ENCODE measurements at regions not wholly inside any gene's neighbourhood (a gene's known extent, or its start where the extent isn't known, plus 50 kb on each side); places are given as distances from the start of the nearest gene placed in this dataset.

- TF ChIP-seq MAX (IDR thresholded peaks at IDR 0.05; ENCODE audit: low read depth, low read length) (no peak), POLR2A (IDR thresholded peaks at IDR 0.05; ENCODE audit: extremely low read depth, insufficient read length) (no peak), MYC (IDR thresholded peaks at IDR 0.05; ENCODE audit: low read depth, low read length) (no peak)
- TF ChIP-seq, protein P1, sequence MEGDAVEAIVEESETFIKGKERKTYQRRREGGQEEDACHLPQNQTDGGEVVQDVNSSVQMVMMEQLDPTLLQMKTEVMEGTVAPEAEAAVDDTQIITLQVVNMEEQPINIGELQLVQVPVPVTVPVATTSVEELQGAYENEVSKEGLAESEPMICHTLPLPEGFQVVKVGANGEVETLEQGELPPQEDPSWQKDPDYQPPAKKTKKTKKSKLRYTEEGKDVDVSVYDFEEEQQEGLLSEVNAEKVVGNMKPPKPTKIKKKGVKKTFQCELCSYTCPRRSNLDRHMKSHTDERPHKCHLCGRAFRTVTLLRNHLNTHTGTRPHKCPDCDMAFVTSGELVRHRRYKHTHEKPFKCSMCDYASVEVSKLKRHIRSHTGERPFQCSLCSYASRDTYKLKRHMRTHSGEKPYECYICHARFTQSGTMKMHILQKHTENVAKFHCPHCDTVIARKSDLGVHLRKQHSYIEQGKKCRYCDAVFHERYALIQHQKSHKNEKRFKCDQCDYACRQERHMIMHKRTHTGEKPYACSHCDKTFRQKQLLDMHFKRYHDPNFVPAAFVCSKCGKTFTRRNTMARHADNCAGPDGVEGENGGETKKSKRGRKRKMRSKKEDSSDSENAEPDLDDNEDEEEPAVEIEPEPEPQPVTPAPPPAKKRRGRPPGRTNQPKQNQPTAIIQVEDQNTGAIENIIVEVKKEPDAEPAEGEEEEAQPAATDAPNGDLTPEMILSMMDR (IDR thresholded peaks at IDR 0.05; ENCODE audit: low read depth, low read length) = no peak
- H3K4me3 ChIP-seq (ENCODE audit: low read depth, low read length) = no peak overlapping the region
- DNase-seq (ENCODE audit: low read depth) = no peak
Observed at GRCh38 chr13:105118426-105118985, 1417.0 kb downstream of the EFNB2 start.

DNA sequence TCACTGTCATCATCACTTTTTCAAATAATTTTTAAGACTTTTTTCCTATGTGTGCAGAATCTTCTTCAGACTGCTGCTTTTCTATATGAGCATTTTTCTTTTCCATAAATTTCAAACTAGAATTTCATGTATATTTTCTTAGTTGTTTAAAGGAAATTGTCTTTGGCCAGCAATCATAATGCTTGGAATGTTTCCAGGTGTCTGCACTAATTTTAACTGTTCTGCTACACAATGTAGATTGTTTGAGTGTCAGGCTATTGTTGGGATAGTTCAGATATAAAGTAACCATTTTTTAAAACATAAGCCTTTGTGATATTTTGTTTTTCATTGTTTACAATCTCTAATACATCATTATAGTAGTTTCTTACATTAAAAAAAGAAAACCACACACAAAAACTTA is 1418.5 kb downstream of the EFNB2 start:
- DNase-seq (ENCODE audit: low read depth) = no peak
- H3K4me3 ChIP-seq (ENCODE audit: low read depth, low read length) = no peak overlapping the region
- no peak for TF ChIP-seq MAX (IDR thresholded peaks at IDR 0.05; ENCODE audit: low read depth, low read length)
- TF ChIP-seq POLR2A (IDR thresholded peaks at IDR 0.05; ENCODE audit: extremely low read depth, insufficient read length) = no peak
- TF ChIP-seq, protein P1 (IDR thresholded peaks at IDR 0.05; ENCODE audit: low read depth, low read length) = no peak
- TF ChIP-seq MYC (IDR thresholded peaks at IDR 0.05; ENCODE audit: low read depth, low read length) = no peak

DNA sequence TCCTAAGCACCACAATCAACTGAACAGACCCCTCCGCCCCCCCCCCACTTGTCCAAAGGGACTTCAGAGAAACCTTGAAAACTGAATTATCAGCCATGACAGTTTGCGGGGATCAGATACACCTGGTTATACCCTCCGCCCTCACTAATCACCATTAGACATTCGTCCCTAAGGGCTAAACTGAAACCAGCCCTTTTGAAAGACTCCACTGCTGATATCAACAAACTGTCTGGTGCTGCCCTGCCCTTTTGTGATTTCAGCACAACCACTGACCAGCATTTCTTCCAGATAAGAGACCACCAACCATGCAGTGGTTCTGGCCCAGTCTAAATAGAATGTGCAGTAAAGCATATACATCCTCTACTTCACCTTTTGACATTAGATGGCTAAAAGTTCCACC is 1422.9 kb downstream of the EFNB2 start:
- no peak for TF ChIP-seq MYC (IDR thresholded peaks at IDR 0.05; ENCODE audit: low read depth, low read length)
- TF ChIP-seq MAX (IDR thresholded peaks at IDR 0.05; ENCODE audit: low read depth, low read length) = no peak
- no peak for TF ChIP-seq POLR2A (IDR thresholded peaks at IDR 0.05; ENCODE audit: extremely low read depth, insufficient read length)
- TF ChIP-seq, protein P1 (IDR thresholded peaks at IDR 0.05; ENCODE audit: low read depth, low read length) = no peak
- no peak overlapping the region for H3K4me3 ChIP-seq (ENCODE audit: low read depth, low read length)
- no peak for DNase-seq (ENCODE audit: low read depth)

DNA sequence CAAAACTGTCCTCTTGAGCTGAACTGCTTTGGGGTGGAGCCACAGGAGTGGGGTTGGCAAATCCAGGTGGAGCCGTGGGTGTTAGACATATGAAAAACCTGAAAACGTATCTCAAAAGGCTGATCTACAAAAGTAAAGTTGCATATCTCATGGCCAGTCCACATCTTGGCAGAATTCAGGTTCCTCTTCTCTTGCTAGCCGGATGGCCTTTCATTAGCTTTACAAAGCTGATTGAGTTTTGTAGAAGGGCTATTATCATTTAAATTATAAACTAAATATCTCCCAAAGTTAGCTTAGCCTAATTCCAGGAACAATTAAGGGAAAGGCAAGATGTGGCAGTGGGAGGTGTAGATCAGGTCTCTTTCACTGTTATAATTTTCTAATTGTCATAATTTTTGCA is 1427.7 kb downstream of the EFNB2 start:
- TF ChIP-seq, protein P1 (IDR thresholded peaks at IDR 0.05; ENCODE audit: low read depth, low read length) = no peak
- TF ChIP-seq MAX (IDR thresholded peaks at IDR 0.05; ENCODE audit: low read depth, low read length) (no peak), POLR2A (IDR thresholded peaks at IDR 0.05; ENCODE audit: extremely low read depth, insufficient read length) (no peak), MYC (IDR thresholded peaks at IDR 0.05; ENCODE audit: low read depth, low read length) (no peak)
- DNase-seq (ENCODE audit: low read depth) = no peak

GRCh38 chr13:105105471-105105870 is 1430.0 kb downstream of the EFNB2 start:
- DNase-seq (ENCODE audit: low read depth) = no peak
- TF ChIP-seq POLR2A (IDR thresholded peaks at IDR 0.05; ENCODE audit: extremely low read depth, insufficient read length) = no peak
- no peak for TF ChIP-seq MYC (IDR thresholded peaks at IDR 0.05; ENCODE audit: low read depth, low read length)
- TF ChIP-seq, protein P1 (IDR thresholded peaks at IDR 0.05; ENCODE audit: low read depth, low read length) = no peak
- H3K4me3 ChIP-seq (ENCODE audit: low read depth, low read length) = no peak overlapping the region

More for the DNA sequence above, 1427.7 kb downstream of the EFNB2 start:
- H3K4me3 ChIP-seq (ENCODE audit: low read depth, low read length) = no peak overlapping the region

- H3K4me3 ChIP-seq (ENCODE audit: low read depth, low read length) = no peak overlapping the region
- TF ChIP-seq, protein P1 (IDR thresholded peaks at IDR 0.05; ENCODE audit: low read depth, low read length) = no peak
- TF ChIP-seq MYC (IDR thresholded peaks at IDR 0.05; ENCODE audit: low read depth, low read length) (no peak), POLR2A (IDR thresholded peaks at IDR 0.05; ENCODE audit: extremely low read depth, insufficient read length) (no peak), MAX (IDR thresholded peaks at IDR 0.05; ENCODE audit: low read depth, low read length) (no peak)
- DNase-seq (ENCODE audit: low read depth) = no peak
Observed at GRCh38 chr13:105097521-105097920, 1437.9 kb downstream of the EFNB2 start.

Measured in NB4 (cell line).